COLO829 (cell line): ENCODE measurements at regions not wholly inside any gene's neighbourhood (a gene's known extent, or its start where the extent isn't known, plus 50 kb on each side); places are given as distances from the start of the nearest gene placed in this dataset.
"Not testable (repeated sequence)": the region's sequence is repeated elsewhere in the genome, so short reads cannot be mapped to it uniquely, and the experiment has no call there.

Experiments used
- DNase-seq: peaks from one replicate; pipeline ENCODE4 v3.0.0; 2012; ENCODE audit warnings: low spot score

- DNase-seq: no peak
Observed at GRCh38 chr6:3619800-3620199, 131.7 kb downstream of the PXDC1 start.

GRCh38 chr6:3619201-3619600 is 132.3 kb downstream of the PXDC1 start:
- DNase-seq: no peak

GRCh38 chr6:3618642-3619041 is 132.9 kb downstream of the PXDC1 start:
- no peak for DNase-seq

- no peak for DNase-seq
Observed at GRCh38 chr6:3617681-3618311, 133.7 kb downstream of the PXDC1 start.

GRCh38 chr6:3617192-3617631 is 134.3 kb downstream of the PXDC1 start:
- DNase-seq: no peak

GRCh38 chr6:3616565-3617176 is 134.8 kb downstream of the PXDC1 start:
- no peak for DNase-seq

- no peak for DNase-seq
Observed at GRCh38 chr6:3615391-3616380, 135.8 kb downstream of the PXDC1 start.

GRCh38 chr6:3614918-3615317 is 136.6 kb downstream of the PXDC1 start:
- no peak for DNase-seq

GRCh38 chr6:3613565-3613964 is 137.9 kb downstream of the PXDC1 start:
- DNase-seq: not testable (repeated sequence)

- DNase-seq: peak; percentile 41
Observed at GRCh38 chr6:3612341-3613041, 139.0 kb downstream of the PXDC1 start.

- DNase-seq: no peak
Observed at GRCh38 chr6:3610921-3611320, 140.6 kb downstream of the PXDC1 start.

GRCh38 chr6:3610206-3610605 is 141.3 kb downstream of the PXDC1 start:
- DNase-seq: no peak

- no peak for DNase-seq
Observed at GRCh38 chr6:3609388-3609787, 142.1 kb downstream of the PXDC1 start.

- DNase-seq: no peak
Observed at GRCh38 chr6:3608159-3608558, 143.4 kb downstream of the PXDC1 start.

- no peak for DNase-seq
Observed at GRCh38 chr6:3607599-3607998, 143.9 kb downstream of the PXDC1 start.

GRCh38 chr6:3607171-3607570 is 144.3 kb downstream of the PXDC1 start:
- DNase-seq: no peak

GRCh38 chr6:3603340-3604130 is 146.7 kb upstream of the SLC22A23 start:
- DNase-seq: no peak

GRCh38 chr6:3601570-3601969 is 144.7 kb upstream of the SLC22A23 start:
- DNase-seq: no peak

GRCh38 chr6:3597500-3598064 is 140.7 kb upstream of the SLC22A23 start:
- no peak for DNase-seq

- no peak for DNase-seq
Observed at GRCh38 chr6:3596766-3597165, 139.9 kb upstream of the SLC22A23 start.

GRCh38 chr6:3594201-3594600 is 137.4 kb upstream of the SLC22A23 start:
- DNase-seq: no peak
